Neural crest cell (in vitro differentiated cells): ENCODE measurements at regions not wholly inside any gene's neighbourhood (a gene's known extent, or its start where the extent isn't known, plus 50 kb on each side); places are given as distances from the start of the nearest gene placed in this dataset.

Source experiments
- DNase-seq: peaks from one replicate; pipeline ENCODE4 v3.0.0; 2021; ENCODE audit warnings: low read depth, mixed read lengths, low spot score
- H3K27ac Mint-ChIP-seq: one replicate; pipeline ENCODE4 v1.8.0; 2021; ENCODE audit warnings: mild to moderate bottlenecking, mixed read lengths; ENCODE audit not compliant: unreplicated experiment
- H3K27me3 Mint-ChIP-seq: 2 replicates; pipeline ENCODE4 v1.8.0; 2021; ENCODE audit warnings: low read depth, mild to moderate bottlenecking, mixed read lengths
- H3K36me3 Mint-ChIP-seq: 2 replicates; pipeline ENCODE4 v1.8.0; 2021; ENCODE audit warnings: low read depth, mild to moderate bottlenecking, mixed read lengths
- H3K4me1 Mint-ChIP-seq: 2 replicates; pipeline ENCODE4 v1.8.0; 2021; ENCODE audit warnings: mixed read lengths
- H3K4me3 Mint-ChIP-seq: one replicate; pipeline ENCODE4 v1.8.0; 2021; ENCODE audit warnings: mild to moderate bottlenecking, mixed read lengths
- H3K9me3 Mint-ChIP-seq: 2 replicates; pipeline ENCODE4 v1.8.0; 2021; ENCODE audit warnings: mixed read lengths
- CTCF ChIP-seq: fragments of 200-600 bp; sonication (generic); conservative IDR thresholded peaks from 2 replicates; pipeline ENCODE4 v1.5.0; 2021; ENCODE audit warnings: antibody characterized with exemption, mild to moderate bottlenecking

- Mint-ChIP-seq H3K4me3 (no peak overlapping the region), H3K27ac (no peak overlapping the region), H3K27me3 (no peaks in the 10 kb centered on the region), H3K36me3 (no peaks in the 10 kb centered on the region), H3K4me1 (no peaks in the 10 kb centered on the region), H3K9me3 (no peaks in the 10 kb centered on the region)
- DNase-seq: no peak
- TF ChIP-seq CTCF: no peak
Observed at GRCh38 chr18:67347438-67347837, 169.1 kb downstream of the DSEL start.

GRCh38 chr18:67342159-67342558, 174.4 kb downstream of the DSEL start:
- Mint-ChIP-seq H3K27ac (no peak overlapping the region), H3K4me1 (no peaks in the 10 kb centered on the region), H3K4me3 (no peak overlapping the region), H3K9me3 (peaks cover 3% of the 10 kb centered on the region), H3K36me3 (no peaks in the 10 kb centered on the region), H3K27me3 (no peaks in the 10 kb centered on the region)
- no peak for TF ChIP-seq CTCF
- DNase-seq: no peak

- TF ChIP-seq CTCF: no peak
- Mint-ChIP-seq H3K4me1 (no peaks in the 10 kb centered on the region), H3K27me3 (no peaks in the 10 kb centered on the region), H3K4me3 (no peak overlapping the region), H3K27ac (no peak overlapping the region), H3K36me3 (no peaks in the 10 kb centered on the region), H3K9me3 (peaks cover 5% of the 10 kb centered on the region)
- no peak for DNase-seq
Observed at GRCh38 chr18:67337696-67338095, 178.8 kb downstream of the DSEL start.

- Mint-ChIP-seq H3K36me3 (no peaks in the 10 kb centered on the region), H3K27me3 (no peaks in the 10 kb centered on the region), H3K4me1 (no peaks in the 10 kb centered on the region), H3K4me3 (no peak overlapping the region), H3K27ac (no peak overlapping the region), H3K9me3 (peaks cover 5% of the 10 kb centered on the region)
- DNase-seq: no peak
- TF ChIP-seq CTCF: no peak
Observed at GRCh38 chr18:67331857-67332256, 184.7 kb downstream of the DSEL start.

- TF ChIP-seq CTCF: no peak
- Mint-ChIP-seq H3K27me3 (no peaks in the 10 kb centered on the region), H3K9me3 (peaks cover 13% of the 10 kb centered on the region), H3K4me3 (no peak overlapping the region), H3K27ac (no peak overlapping the region), H3K36me3 (no peaks in the 10 kb centered on the region), H3K4me1 (no peaks in the 10 kb centered on the region)
- DNase-seq: no peak
Observed at GRCh38 chr18:67319109-67319508, 197.4 kb downstream of the DSEL start.

- DNase-seq: no peak
- no peak overlapping the region for H3K27ac Mint-ChIP-seq
- no peak for TF ChIP-seq CTCF
- peaks cover 13% of the 10 kb centered on the region for H3K9me3 Mint-ChIP-seq
- no peaks in the 10 kb centered on the region for H3K36me3 Mint-ChIP-seq
- H3K27me3 Mint-ChIP-seq: no peaks in the 10 kb centered on the region
- no peak overlapping the region for H3K4me3 Mint-ChIP-seq
- no peaks in the 10 kb centered on the region for H3K4me1 Mint-ChIP-seq
Observed at GRCh38 chr18:67318651-67319050, 197.9 kb downstream of the DSEL start.
